GM10248 (cell line): ENCODE measurements at regions not wholly inside any gene's neighbourhood (a gene's known extent, or its start where the extent isn't known, plus 50 kb on each side); places are given as distances from the start of the nearest gene placed in this dataset.

ENCODE experiments used
- CTCF ChIA-PET: fragments of 300-600 bp; sonication (Branson Sonifier 250); formaldehyde crosslinking; extraction: SDS; loops from one replicate; lab custom pipeline; 2021; ENCODE audit warnings: antibody characterized with exemption; lab: Yijun Ruan, JAX
- POLR2A ChIA-PET: fragments of 350-650 bp; sonication (Branson Sonifier 250); formaldehyde crosslinking; extraction: SDS; loops from one replicate; lab custom pipeline; 2020; ENCODE audit warnings: antibody characterized with exemption; lab: Yijun Ruan, JAX
- DNase-seq: peaks from one replicate; pipeline ENCODE4 v3.0.0; 2012; ENCODE audit errors: extremely low spot score
- TF ChIP-seq, protein P1 (sequence below): IDR thresholded peaks from 2 replicates; pipeline ENCODE4 v1.5.1; 2012; ENCODE audit warnings: mild to moderate bottlenecking, low read depth; ENCODE audit errors: extremely low read depth, missing control alignments, control extremely low read depth

DNA sequence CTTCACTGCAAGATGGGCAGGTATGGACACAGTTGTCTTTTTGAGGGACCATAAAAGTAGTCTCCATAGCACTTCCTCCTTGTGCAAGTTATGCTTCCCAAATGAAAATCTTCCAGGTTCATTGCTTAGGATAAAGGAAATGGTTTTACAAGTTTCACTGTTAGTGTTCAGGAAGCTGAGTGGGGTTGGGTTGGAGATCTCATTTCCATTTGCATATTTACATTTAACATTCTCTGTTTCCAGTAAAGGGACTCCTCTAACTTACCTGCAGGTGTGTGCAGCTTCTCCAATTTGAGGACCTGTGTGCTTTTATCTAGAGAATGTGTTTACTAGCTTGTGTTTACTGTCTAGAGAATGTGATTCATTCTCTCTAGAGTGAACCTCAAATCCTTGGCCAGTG, 141.3 kb upstream of the POU2AF2 start:
- TF ChIP-seq, protein P1, sequence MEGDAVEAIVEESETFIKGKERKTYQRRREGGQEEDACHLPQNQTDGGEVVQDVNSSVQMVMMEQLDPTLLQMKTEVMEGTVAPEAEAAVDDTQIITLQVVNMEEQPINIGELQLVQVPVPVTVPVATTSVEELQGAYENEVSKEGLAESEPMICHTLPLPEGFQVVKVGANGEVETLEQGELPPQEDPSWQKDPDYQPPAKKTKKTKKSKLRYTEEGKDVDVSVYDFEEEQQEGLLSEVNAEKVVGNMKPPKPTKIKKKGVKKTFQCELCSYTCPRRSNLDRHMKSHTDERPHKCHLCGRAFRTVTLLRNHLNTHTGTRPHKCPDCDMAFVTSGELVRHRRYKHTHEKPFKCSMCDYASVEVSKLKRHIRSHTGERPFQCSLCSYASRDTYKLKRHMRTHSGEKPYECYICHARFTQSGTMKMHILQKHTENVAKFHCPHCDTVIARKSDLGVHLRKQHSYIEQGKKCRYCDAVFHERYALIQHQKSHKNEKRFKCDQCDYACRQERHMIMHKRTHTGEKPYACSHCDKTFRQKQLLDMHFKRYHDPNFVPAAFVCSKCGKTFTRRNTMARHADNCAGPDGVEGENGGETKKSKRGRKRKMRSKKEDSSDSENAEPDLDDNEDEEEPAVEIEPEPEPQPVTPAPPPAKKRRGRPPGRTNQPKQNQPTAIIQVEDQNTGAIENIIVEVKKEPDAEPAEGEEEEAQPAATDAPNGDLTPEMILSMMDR: no peak
- no peak for DNase-seq
- POLR2A ChIA-PET: no interaction called here
- CTCF ChIA-PET: interaction anchor here (1.3 kb wide), 1 partner anchor 11 kb away, joined by 3 read pairs; no protein-coding TSS in a partner anchor

DNA sequence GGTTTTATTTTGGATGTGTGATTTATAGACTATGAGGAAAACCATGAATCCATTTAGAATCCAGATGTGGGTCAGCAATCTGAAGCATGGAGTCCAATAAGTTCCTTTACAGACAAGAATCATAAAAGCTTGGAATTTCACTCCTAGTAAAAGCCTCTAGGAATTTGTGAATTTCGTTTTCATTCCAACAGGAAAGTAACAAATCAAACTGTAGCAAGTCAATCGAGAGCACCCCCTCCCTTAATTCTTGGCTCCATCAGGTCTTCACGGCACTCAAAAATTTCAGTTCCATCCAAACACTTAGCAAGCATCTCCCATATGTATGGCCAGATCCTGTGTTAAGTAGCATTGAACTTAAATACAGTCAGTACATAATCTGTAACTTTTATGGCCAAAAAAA, 143.6 kb upstream of the POU2AF2 start:
- DNase-seq: no peak
- TF ChIP-seq, protein P1: no peak
- CTCF ChIA-PET: interaction anchor here (1.5 kb wide), 1 partner anchor 11 kb away, joined by 4 read pairs; no protein-coding TSS in a partner anchor
- POLR2A ChIA-PET: no interaction called here

DNA sequence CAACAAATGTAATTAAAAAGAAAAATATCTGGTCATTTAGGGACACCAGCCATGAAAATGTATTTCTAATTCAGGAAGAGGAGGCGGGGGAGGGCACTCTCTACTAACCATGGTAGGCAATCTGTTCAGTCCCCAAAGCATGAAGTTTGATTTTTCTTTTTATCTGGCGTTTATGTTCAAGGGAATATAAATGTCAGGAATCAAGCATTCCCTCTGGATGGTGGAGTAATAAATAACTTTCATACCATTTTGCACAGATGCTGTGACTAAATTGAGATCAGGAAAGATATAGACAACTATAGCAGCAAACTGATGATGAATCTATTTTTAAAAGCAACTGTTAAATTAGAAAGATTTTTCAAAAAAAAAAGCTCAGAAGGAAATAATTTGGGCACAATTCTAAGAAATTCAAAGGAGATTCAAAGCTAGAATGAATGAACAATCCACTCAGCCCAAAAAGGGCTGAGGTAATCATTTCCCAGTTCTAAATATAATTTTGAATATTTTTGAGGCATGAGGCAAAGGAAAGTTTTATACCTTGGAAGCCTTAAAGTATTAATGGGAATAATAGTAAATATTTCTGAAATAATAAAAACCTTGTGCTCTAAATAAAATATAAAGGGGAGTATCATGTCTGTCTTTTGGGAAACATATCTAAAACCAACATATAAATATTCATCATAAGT, 146.4 kb upstream of the POU2AF2 start:
- CTCF ChIA-PET: interaction anchor here (1.6 to 1.9 kb wide), 2 partner anchors 11 to 13 kb away, joined by 4 to 6 read pairs; no protein-coding TSS in a partner anchor
- no peak for DNase-seq
- POLR2A ChIA-PET: no interaction called here
- TF ChIP-seq, protein P1: no peak

DNA sequence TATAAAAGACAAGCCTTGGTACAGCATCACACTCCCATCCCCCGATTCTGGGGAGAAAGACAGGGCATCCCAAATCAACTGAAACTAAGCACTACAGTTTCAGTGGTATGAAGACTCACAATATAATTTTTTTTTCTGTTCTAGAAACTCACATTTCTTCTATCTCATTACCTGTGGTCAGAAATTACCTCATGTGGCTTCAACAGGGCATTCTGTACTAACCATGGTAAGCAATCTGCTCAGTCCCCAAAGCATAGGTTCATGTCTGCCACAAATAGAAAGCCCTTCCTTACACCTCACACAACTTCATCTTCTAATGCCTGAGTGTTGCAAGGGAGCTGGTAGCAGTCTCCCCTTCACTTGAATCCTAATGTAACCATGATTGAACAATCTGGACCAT, 147.4 kb upstream of the POU2AF2 start:
- no peak for DNase-seq
- POLR2A ChIA-PET: no interaction called here
- CTCF ChIA-PET: interaction anchor here (1.6 to 1.9 kb wide), 2 partner anchors 10 to 14 kb away, joined by 4 to 6 read pairs; no protein-coding TSS in a partner anchor
- TF ChIP-seq, protein P1: no peak

DNA sequence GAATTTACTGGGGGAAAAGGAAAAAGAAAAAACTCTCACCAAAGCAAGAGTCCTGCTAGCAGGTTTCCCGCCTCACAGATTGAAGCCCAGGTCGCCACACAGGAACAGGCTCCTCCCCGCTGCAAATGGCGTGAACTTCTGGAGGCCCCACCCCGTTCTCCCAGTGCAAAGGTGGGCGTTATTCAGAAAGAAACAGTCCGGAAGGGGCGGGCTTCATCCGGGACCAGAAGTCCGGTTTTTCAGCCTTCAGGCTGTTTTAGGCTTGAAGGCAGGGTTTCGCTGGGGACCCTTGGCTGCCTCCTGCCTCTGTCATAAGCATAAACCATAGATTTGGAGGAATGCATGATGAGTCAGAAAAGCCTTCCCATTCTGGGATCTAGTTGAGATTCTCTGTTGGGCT, 148.3 kb upstream of the POU2AF2 start:
- ChIA-PET CTCF (interaction anchor here (1.6 kb wide), 1 partner anchor 9 kb away, joined by 4 read pairs; no protein-coding TSS in a partner anchor), POLR2A (no interaction called here)
- no peak for DNase-seq

DNA sequence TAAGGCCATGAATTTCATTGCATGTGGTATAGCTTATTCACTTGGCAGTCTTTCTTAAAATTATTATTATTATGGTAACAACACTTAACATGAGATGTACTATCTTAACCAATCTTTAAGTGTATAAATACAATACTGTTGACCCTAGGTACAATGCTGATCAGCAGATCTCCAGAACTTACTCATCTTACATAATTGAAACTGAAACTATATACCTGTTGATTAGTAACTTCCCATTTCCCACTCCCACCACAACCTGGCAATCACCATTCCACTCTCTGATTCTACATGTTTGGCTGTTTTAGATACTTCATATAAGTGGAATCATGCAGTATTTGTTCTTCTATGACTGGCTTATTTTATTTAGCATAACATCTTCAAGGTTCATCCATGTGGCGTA, 150.2 kb upstream of the POU2AF2 start:
- CTCF ChIA-PET: no interaction called here
- POLR2A ChIA-PET: no interaction called here
- DNase-seq: no peak
- TF ChIP-seq, protein P1: no peak

More for the DNA sequence above, 148.3 kb upstream of the POU2AF2 start:
- TF ChIP-seq, protein P1: no peak
